ENCODE measurements at regions not wholly inside any gene's neighbourhood (a gene's known extent, or its start where the extent isn't known, plus 50 kb on each side); places are given as distances from the start of the nearest gene placed in this dataset.

GRCh38 chr7:46205478-46205877 is 284.4 kb upstream of the IGFBP3 start:
- Mint-ChIP-seq H3K4me1 (peaks cover 0 to 12% (median 5%) of the 10 kb centered on the region in 4 donors), H3K27ac (no peak overlapping the region), H3K4me3 (no peak overlapping the region), H3K9me3 (peaks cover 0 to 4% (median 0%) of the 10 kb centered on the region in 8 donors), H3K36me3 (no peaks in the 10 kb centered on the region), H3K27me3 (no peaks in the 10 kb centered on the region)
- intact Hi-C loops (cut with micrococcal nuclease) = no loop called here
- H3K4me3 ChIP-seq (ENCODE audit: low read length in 2 of 2) = no peak overlapping the region
- DNase-seq = no peak
- ChIA-PET CTCF (ENCODE audit: partially characterized antibody) (no interaction called here), POLR2A (ENCODE audit: partially characterized antibody) (no interaction called here)
- no peaks in the 10 kb centered on the region for H3K9me3 ChIP-seq (ENCODE audit: control insufficient read depth in 1 of 2, low read length in 2 of 2)
- H3K27me3 ChIP-seq (ENCODE audit: insufficient read depth, low read length) = no peaks in the 10 kb centered on the region
- no peaks in the 10 kb centered on the region for H3K4me1 ChIP-seq (ENCODE audit: insufficient read depth, low read length)
- no peak overlapping the region for H3K27ac ChIP-seq (ENCODE audit: low read depth, low read length)
- no peaks in the 10 kb centered on the region for H3K36me3 ChIP-seq (ENCODE audit: insufficient read depth, low read length)

- H3K27ac Mint-ChIP-seq = no peak overlapping the region
- Histone ChIP-seq H3K9me3 (ENCODE audit: control insufficient read depth in 1 of 2, low read length in 2 of 2) (no peaks in the 10 kb centered on the region), H3K4me1 (ENCODE audit: insufficient read depth, low read length) (no peaks in the 10 kb centered on the region), H3K27me3 (ENCODE audit: insufficient read depth, low read length) (no peaks in the 10 kb centered on the region), H3K36me3 (ENCODE audit: insufficient read depth, low read length) (no peaks in the 10 kb centered on the region), H3K4me3 (ENCODE audit: low read length in 2 of 2) (no peak overlapping the region), H3K27ac (ENCODE audit: low read depth, low read length) (no peak overlapping the region)
- no peaks in the 10 kb centered on the region for H3K36me3 Mint-ChIP-seq
- peaks cover 0 to 2% (median 0%) of the 10 kb centered on the region in 8 donors for H3K9me3 Mint-ChIP-seq
- H3K4me3 Mint-ChIP-seq = no peak overlapping the region
- no peak for DNase-seq
- ChIA-PET CTCF (ENCODE audit: partially characterized antibody) (no interaction called here), POLR2A (ENCODE audit: partially characterized antibody) (no interaction called here)
- H3K27me3 Mint-ChIP-seq = no peaks in the 10 kb centered on the region
- intact Hi-C loops (cut with micrococcal nuclease) = no loop called here
- H3K4me1 Mint-ChIP-seq = peaks cover 0 to 12% (median 5%) of the 10 kb centered on the region in 4 donors
These were observed 282.9 kb upstream of the IGFBP3 start for GRCh38 chr7:46203926-46204325.

- Mint-ChIP-seq H3K27ac (no peak overlapping the region), H3K9me3 (peaks cover 0 to 2% (median 0%) of the 10 kb centered on the region in 8 donors), H3K4me3 (no peak overlapping the region), H3K27me3 (no peaks in the 10 kb centered on the region), H3K36me3 (no peaks in the 10 kb centered on the region), H3K4me1 (peaks cover 0 to 12% (median 4%) of the 10 kb centered on the region in 4 donors)
- H3K27ac ChIP-seq (ENCODE audit: low read depth, low read length) = no peak overlapping the region
- ChIA-PET CTCF (ENCODE audit: partially characterized antibody) (no interaction called here), POLR2A (ENCODE audit: partially characterized antibody) (no interaction called here)
- H3K4me3 ChIP-seq (ENCODE audit: low read length in 2 of 2) = no peak overlapping the region
- no peaks in the 10 kb centered on the region for H3K36me3 ChIP-seq (ENCODE audit: insufficient read depth, low read length)
- no peak for DNase-seq
- no peaks in the 10 kb centered on the region for H3K9me3 ChIP-seq (ENCODE audit: control insufficient read depth in 1 of 2, low read length in 2 of 2)
- H3K4me1 ChIP-seq (ENCODE audit: insufficient read depth, low read length) = no peaks in the 10 kb centered on the region
- H3K27me3 ChIP-seq (ENCODE audit: insufficient read depth, low read length) = no peaks in the 10 kb centered on the region
- intact Hi-C loops (cut with micrococcal nuclease) = no loop called here
These were observed 281.3 kb upstream of the IGFBP3 start for GRCh38 chr7:46202379-46202778.

GRCh38 chr7:46201961-46202360 is 280.9 kb upstream of the IGFBP3 start:
- H3K36me3 ChIP-seq (ENCODE audit: insufficient read depth, low read length) = no peaks in the 10 kb centered on the region
- no peak overlapping the region for H3K27ac Mint-ChIP-seq
- H3K4me3 Mint-ChIP-seq = no peak overlapping the region
- DNase-seq = no peak
- POLR2A ChIA-PET (ENCODE audit: partially characterized antibody) = no interaction called here
- H3K9me3 Mint-ChIP-seq = peaks cover 0 to 2% (median 0%) of the 10 kb centered on the region in 8 donors
- H3K9me3 ChIP-seq (ENCODE audit: control insufficient read depth in 1 of 2, low read length in 2 of 2) = no peaks in the 10 kb centered on the region
- no peaks in the 10 kb centered on the region for H3K36me3 Mint-ChIP-seq
- H3K27me3 ChIP-seq (ENCODE audit: insufficient read depth, low read length) = no peaks in the 10 kb centered on the region
- no peak overlapping the region for H3K27ac ChIP-seq (ENCODE audit: low read depth, low read length)
- peaks cover 0 to 12% (median 4%) of the 10 kb centered on the region in 4 donors for H3K4me1 Mint-ChIP-seq
- no peaks in the 10 kb centered on the region for H3K4me1 ChIP-seq (ENCODE audit: insufficient read depth, low read length)
- CTCF ChIA-PET (ENCODE audit: partially characterized antibody) = no interaction called here
- H3K27me3 Mint-ChIP-seq = no peaks in the 10 kb centered on the region
- intact Hi-C loops (cut with micrococcal nuclease) = no loop called here
- no peak overlapping the region for H3K4me3 ChIP-seq (ENCODE audit: low read length in 2 of 2)

- no peak for DNase-seq
- H3K27ac Mint-ChIP-seq = no peak overlapping the region
- ChIA-PET POLR2A (ENCODE audit: partially characterized antibody) (no interaction called here), CTCF (ENCODE audit: partially characterized antibody) (no interaction called here)
- Histone ChIP-seq H3K4me1 (ENCODE audit: insufficient read depth, low read length) (no peaks in the 10 kb centered on the region), H3K4me3 (ENCODE audit: low read length in 2 of 2) (no peak overlapping the region), H3K9me3 (ENCODE audit: control insufficient read depth in 1 of 2, low read length in 2 of 2) (no peaks in the 10 kb centered on the region), H3K36me3 (ENCODE audit: insufficient read depth, low read length) (no peaks in the 10 kb centered on the region), H3K27ac (ENCODE audit: low read depth, low read length) (no peak overlapping the region), H3K27me3 (ENCODE audit: insufficient read depth, low read length) (no peaks in the 10 kb centered on the region)
- H3K36me3 Mint-ChIP-seq = no peaks in the 10 kb centered on the region
- intact Hi-C loops (cut with micrococcal nuclease) = no loop called here
- no peaks in the 10 kb centered on the region for H3K4me1 Mint-ChIP-seq
- no peaks in the 10 kb centered on the region for H3K27me3 Mint-ChIP-seq
- H3K9me3 Mint-ChIP-seq = peaks cover 0 to 4% (median 0%) of the 10 kb centered on the region in 8 donors
- no peak overlapping the region for H3K4me3 Mint-ChIP-seq
These were observed 277.6 kb upstream of the IGFBP3 start for GRCh38 chr7:46198701-46199100.

GRCh38 chr7:46197785-46198540 is 276.9 kb upstream of the IGFBP3 start:
- H3K36me3 ChIP-seq (ENCODE audit: insufficient read depth, low read length) = no peaks in the 10 kb centered on the region
- Mint-ChIP-seq H3K27ac (no peak overlapping the region), H3K4me3 (no peak overlapping the region), H3K4me1 (no peaks in the 10 kb centered on the region), H3K27me3 (no peaks in the 10 kb centered on the region), H3K36me3 (no peaks in the 10 kb centered on the region), H3K9me3 (peaks cover 0 to 4% (median 0%) of the 10 kb centered on the region in 8 donors)
- ChIA-PET CTCF (ENCODE audit: partially characterized antibody) (no interaction called here), POLR2A (ENCODE audit: partially characterized antibody) (no interaction called here)
- no peaks in the 10 kb centered on the region for H3K4me1 ChIP-seq (ENCODE audit: insufficient read depth, low read length)
- no peaks in the 10 kb centered on the region for H3K27me3 ChIP-seq (ENCODE audit: insufficient read depth, low read length)
- H3K27ac ChIP-seq (ENCODE audit: low read depth, low read length) = no peak overlapping the region
- DNase-seq = no peak
- no peak overlapping the region for H3K4me3 ChIP-seq (ENCODE audit: low read length in 2 of 2)
- no peaks in the 10 kb centered on the region for H3K9me3 ChIP-seq (ENCODE audit: control insufficient read depth in 1 of 2, low read length in 2 of 2)
- intact Hi-C loops (cut with micrococcal nuclease) = no loop called here

GRCh38 chr7:46195934-46196333 is 274.9 kb upstream of the IGFBP3 start:
- H3K4me1 Mint-ChIP-seq = no peaks in the 10 kb centered on the region
- no peak for DNase-seq
- no peaks in the 10 kb centered on the region for H3K4me1 ChIP-seq (ENCODE audit: insufficient read depth, low read length)
- H3K4me3 ChIP-seq (ENCODE audit: low read length in 2 of 2) = no peak overlapping the region
- H3K27me3 ChIP-seq (ENCODE audit: insufficient read depth, low read length) = no peaks in the 10 kb centered on the region
- H3K36me3 ChIP-seq (ENCODE audit: insufficient read depth, low read length) = no peaks in the 10 kb centered on the region
- CTCF ChIA-PET (ENCODE audit: partially characterized antibody) = no interaction called here
- no peaks in the 10 kb centered on the region for H3K27me3 Mint-ChIP-seq
- intact Hi-C loops (cut with micrococcal nuclease) = no loop called here
- H3K9me3 ChIP-seq (ENCODE audit: control insufficient read depth in 1 of 2, low read length in 2 of 2) = no peaks in the 10 kb centered on the region
- no peak overlapping the region for H3K27ac ChIP-seq (ENCODE audit: low read depth, low read length)
- no peak overlapping the region for H3K4me3 Mint-ChIP-seq
- peaks cover 0 to 2% (median 0%) of the 10 kb centered on the region in 8 donors for H3K9me3 Mint-ChIP-seq
- H3K36me3 Mint-ChIP-seq = no peaks in the 10 kb centered on the region
- H3K27ac Mint-ChIP-seq = no peak overlapping the region
- POLR2A ChIA-PET (ENCODE audit: partially characterized antibody) = no interaction called here
